HG02798 (cell line): ENCODE measurements at regions not wholly inside any gene's neighbourhood (a gene's known extent, or its start where the extent isn't known, plus 50 kb on each side); places are given as distances from the start of the nearest gene placed in this dataset.

Experiments
- ATAC-seq: cut with Tn5 transposase; IDR thresholded peaks from one replicate; pipeline ENCODE4 v1.9.1; 2021; ENCODE audit warnings: mild to moderate bottlenecking; ENCODE audit not compliant: unreplicated experiment, poor library complexity

DNA sequence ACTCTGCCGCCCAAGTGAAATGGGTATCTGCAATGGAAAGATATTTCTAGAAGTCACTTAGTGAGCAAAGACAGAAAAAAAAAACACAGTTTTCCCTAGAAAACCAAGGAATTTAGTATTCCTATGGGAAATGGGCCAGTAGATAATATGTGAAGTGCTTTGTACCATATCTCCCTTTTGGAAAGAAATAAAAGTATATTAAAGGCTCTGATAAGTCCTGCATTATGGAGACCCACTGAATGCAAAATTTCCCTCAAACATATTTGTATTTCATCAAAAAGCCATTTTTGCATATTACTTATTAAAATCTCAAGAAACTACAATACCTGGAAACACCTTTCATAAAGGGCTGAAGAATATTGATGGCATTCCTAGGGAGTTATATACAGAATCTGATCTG is 51.6 kb upstream of the DYNLRB2 start:
- ATAC-seq, result no peak

DNA sequence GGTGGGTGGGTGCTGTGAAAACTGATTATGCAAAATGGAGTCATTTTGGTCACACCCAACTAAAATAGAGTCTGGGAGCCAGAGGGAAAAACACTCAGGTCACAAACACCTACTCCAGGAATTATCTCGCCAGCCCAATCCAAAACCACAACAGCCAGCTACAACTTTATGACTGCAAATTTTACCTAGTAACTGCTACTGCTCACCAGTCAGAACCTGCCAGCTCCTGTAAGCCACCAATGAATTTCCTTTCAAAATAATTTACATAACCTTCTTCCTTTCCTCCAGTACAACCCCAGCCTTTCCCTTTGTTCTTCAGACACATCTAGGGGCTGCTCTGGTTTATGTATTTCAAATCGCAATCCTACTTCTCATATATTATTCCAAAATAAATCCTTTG is 52.6 kb upstream of the DYNLRB2 start:
- ATAC-seq, result no peak

DNA sequence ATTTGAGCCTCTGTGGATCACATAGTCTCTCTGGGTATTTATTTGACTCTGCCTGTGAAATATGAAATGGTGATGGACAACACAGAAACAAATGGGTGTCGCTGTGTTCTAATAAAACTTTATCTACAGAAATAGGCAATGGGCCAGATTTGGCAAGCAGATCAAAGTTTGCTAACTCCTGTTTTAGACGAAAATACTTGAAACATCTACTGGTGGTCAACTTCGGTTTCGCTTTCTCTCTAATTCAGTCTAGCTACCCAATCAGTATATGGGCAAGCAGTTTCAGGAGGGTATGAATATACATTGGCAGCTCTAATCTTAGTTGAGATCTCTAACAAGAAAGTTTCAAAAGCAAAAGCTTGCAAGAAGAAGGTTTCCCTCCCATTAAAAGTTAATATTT is 60.1 kb upstream of the DYNLRB2 start:
- peak; percentile 85 for ATAC-seq

DNA sequence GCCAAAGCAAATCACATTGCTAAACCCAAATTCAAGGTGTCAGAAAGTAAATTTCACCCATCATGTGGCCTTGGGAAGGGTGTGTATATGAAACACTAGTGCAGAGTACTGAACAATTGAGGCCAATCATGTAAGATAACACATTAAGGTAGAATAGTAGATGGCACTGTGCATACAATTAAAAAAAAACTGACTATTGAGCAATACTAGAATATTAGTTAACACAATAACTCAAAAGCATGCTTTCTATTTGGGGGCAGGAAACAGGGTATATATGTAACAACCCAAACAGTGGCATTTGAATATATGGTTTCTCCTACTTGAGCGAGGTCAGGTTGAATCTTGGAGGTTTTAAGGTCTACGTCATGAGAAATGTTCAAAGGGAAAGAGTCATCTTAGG is 63.0 kb upstream of the DYNLRB2 start:
- no peak for ATAC-seq

DNA sequence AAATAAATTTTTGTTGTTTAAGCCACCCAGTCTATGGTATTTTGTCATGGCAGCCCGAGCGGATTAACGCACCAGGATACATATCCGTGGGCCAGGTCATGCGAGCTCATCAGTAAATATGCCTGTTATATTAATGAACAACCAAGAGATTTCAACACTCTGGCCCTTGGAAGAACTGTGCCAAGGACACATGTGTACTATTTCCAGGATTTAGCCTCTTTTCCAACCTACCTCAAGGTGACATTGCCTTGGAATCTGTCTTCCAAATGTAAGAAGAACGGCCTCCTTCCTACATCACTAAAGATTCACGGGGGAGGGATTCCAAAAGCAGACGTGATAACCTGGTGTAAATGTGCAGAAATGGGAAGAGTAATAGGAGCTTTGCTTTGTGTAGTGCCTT is 72.8 kb upstream of the DYNLRB2 start:
- no peak for ATAC-seq

DNA sequence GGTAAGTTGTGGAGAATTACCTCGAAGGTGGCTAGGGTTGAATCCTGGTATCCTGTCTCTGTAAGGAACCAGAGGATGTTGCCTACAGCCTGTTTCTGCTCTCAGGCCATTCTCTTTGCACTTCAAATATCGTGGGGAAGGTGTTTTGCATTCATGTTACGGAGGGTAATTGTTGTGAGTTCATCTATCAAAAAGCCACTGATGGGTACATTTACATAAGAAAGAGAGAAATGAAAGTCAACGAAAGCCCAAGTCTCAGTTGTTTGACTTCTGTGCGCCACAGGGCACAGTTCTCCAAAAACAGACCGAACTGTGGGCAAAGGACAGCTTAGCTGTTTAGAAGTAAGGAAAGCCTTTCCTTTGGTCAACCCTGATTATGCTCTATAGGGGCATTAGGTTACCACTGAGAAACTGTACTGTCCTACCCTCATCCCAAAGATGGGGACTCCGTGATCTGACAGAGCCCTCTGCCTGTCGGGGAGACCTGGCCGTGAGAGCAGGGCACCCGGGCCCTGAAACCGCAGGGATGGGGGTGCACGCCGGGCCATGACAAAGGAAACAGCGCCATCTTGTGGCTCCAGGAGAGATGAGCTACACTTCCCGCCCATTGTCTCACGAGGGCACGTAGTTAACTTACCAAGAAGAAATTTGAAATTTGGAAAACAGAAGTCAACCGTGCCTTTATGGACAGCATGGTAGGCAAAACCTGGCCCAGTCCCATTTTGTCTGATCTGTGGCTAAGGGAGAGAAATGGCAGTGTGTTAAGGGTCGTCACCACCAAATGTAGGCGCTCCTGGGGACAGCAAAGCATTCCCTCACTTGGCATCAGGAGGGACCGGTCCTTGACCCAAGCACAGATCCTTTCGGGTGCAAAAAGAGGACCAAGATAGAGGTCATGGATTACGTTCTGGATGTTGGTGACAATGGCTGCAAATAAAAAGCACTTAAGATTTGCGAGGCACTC is 74.5 kb upstream of the DYNLRB2 start:
- peak; percentile 85 for ATAC-seq

DNA sequence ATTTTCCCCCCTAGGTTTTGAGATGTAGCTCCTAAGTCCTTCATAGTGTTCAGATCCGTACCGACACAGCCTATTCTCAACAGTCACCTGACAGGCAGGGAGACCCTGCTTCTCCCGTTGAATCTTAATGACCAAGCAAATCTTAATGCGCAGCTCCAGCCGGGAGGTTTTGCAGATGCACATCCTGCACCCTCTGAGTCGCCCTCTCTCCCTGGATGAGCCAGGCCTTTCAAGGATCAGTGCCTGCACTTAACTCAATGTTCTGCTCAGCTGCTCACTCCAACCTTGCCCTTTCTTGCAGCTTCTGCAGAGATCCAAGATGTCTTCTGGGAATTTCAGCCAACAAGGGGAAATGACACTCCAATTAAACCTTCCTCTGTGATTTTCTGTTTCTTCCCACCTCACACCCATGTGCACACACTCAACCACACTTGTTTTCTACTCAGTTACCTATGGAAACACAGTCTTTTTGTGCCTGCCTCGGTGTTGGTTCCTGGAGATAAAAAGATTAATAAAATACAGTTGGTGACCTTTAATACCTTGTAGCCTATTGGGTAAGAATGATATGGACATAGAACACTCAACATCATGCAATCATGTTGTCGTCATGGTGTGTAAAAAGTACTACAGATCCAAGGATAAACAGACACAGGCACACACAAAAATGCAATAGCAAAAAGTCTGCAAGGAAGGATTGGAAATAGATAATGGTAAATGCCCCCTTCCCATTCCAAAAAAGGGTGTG is 76.9 kb upstream of the DYNLRB2 start:
- ATAC-seq, result no peak

DNA sequence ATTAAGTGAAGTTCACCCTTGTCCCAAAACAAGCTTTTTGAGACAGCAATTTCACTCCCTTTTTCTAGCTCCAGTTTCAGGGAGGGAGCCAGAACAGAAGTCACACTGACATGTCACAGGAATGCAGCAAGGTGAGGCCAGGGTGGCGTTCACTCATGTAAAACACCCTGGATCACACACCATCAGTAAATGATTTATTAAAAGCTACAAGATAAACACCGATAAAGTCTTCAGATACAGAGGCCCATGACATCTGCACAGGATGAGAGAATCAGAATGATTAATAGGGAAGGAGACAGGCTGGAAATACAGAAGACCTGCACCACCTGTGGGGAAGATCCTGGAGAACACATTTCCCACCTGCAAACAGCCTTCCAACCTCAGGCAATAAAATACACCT is 77.5 kb upstream of the DYNLRB2 start:
- no peak for ATAC-seq

DNA sequence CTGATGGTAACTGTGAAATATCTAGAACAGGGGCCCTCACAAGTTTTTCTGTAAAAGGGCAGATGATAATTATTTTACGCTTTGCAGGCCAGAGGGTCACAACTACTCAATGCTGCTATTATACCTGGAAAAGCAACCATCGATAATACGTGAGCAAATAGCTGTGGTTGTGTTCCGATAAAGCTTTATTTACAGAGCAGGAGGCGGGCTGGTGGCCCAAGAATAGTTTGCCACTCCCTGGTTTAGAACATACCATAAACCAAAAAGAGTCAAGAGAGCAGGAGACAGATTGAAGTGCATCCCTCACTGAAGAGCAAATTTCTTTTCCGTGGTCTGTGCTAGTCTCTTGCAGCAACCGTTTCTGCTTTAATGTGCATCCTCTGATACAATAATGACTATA is 77.9 kb upstream of the DYNLRB2 start:
- ATAC-seq, result no peak

DNA sequence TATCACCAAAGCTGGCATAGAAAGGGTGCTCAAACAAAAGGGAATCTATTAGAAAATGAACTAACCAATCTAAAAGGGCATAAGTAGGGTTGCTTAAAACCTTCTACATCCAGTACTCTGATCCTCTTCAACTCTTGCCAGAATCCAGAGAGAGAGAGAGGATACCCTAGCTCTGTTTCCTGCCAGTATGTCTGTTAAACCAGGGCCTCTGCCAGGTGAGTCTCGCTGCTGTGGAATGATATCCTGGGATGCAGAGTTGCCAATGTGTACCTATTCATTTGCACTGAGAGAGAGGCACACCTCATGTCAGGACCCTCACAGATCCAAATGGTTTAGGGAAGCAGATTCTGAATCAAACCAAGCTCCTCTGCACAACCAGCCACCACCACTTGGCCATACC is 79.8 kb upstream of the DYNLRB2 start:
- ATAC-seq, result no peak

DNA sequence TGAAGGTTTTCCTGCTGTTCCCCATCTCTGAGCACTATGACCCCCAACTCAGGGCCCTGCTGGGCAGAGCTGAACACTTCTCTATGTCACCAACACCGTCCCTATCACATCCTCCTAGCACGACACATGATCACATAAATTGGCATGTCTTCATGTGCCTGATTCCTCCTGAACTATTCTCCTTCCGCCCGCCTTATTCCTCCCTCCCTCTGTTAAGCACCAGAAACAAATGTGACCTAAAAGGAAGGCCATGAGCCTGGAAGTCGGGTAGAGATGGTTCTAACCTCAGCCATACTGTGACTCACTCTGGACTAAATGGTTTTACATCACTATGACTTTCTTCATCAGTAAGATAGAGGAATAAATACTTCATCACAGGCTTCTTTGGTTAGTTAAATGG is 80.8 kb upstream of the DYNLRB2 start:
- ATAC-seq, result no peak

DNA sequence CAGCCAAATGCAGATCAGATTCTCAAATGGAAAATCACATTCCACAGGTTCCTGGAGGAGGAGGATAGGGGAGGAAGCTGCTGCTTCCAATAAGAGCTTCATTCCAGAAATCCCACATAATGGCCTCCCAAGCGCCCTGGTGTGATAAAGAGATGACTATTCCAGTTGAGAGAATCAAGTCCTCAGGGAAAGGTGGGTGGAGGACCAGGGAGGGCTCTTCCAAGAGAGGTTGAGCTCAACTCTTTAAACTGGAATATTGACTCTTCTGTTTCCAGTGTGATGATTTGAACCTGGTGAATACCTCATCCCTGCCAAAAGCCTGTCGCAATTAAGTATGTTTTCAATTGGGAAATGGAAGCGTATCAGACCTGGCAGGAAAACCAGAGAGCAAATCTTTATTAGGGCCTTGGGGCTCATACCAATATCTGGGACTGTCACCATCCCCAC is 81.4 kb upstream of the DYNLRB2 start:
- ATAC-seq, result no peak

DNA sequence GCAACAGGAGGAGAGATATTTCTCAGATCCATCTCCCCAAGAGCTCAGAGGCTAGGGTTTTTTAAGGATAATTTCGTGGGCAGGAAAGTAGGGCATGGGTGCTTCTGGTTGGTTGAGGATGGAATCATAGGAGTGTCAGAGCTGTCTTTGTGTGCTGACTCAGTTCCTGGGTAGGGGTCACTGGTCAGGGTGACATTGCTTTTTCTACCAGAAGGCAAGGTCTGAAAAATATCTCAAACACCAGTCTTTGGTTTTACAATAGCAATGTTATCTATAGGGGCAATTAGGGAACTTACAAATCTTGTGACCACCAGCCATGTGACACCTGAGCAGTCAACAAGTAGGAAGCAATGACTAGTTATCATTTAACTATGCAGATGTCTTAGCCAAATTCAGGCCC is 82.9 kb upstream of the DYNLRB2 start:
- no peak for ATAC-seq

DNA sequence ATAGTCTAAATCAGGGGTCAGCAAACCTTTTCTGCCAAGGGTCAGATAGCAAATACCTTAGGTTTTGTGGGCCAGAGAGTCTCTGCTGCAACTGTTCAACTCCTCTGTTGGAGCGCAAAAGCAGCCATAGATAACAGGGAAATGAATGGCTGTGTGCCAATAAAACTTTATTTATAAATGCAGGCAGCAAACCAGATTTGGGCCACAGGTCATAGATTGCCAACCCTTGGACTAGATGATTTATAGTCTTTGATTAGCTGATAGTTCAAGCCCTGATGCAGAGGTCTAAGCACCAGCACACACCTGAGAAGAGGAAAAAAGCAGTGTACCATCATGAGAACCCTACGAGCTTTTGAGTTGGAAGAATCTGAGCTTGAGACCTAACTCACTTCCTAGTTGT is 86.0 kb upstream of the DYNLRB2 start:
- ATAC-seq, result no peak

DNA sequence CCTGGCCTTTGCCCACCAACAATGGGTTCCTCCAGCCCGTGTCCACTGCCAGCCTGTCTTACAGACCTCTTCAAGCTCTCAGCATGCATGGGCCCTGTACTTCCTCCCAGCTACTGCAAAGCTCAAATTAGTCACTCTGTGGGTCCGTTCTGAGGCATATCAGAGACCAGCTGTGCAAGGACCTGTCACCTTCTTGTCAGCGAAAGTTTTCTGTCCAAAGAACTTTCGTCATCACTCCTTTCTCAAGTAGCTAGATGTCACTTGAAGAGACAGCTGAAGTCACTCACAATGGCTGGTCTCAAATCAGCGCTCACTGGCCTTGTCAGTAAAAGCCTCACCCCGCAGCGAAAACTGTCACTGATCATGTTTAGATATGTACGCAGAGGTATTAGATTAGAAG is 91.4 kb upstream of the DYNLRB2 start:
- no peak for ATAC-seq

DNA sequence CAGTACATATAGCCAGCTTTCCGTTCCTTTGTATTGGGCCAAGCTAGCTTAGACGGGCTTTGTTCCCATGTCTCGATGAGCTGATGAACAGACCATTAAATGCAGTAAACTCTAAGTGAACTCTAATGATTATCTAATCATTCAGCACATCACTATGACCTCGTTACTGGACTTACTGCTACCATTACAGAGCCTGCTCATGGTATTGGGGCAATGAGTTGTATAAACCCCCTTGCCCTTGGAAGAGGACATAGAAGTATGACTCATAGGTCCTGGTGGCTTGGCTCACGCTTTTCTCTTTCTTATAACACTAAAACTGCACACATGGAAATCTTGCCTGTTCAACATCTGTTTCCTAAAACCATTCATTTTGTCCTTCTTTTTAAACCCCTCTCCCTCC is 93.6 kb upstream of the DYNLRB2 start:
- ATAC-seq, result no peak

DNA sequence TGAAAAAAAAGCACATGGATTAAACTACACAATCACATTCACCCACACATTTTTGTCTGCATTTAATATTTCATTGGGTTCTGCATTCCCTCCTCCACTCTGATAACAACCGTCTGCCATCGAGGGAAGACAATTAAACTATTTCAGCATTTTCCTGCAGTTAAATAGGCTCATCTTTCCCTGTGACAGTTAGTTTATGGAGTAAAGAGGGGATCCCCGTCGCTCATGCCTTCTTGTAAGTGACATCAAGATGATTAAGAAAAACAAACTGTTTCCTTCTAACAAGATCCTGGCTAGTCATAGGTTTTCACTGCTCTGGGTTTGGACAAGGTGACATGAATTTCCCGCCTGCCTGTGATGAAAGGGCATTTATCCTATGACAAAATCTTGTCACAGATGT is 98.0 kb upstream of the DYNLRB2 start:
- no peak for ATAC-seq

DNA sequence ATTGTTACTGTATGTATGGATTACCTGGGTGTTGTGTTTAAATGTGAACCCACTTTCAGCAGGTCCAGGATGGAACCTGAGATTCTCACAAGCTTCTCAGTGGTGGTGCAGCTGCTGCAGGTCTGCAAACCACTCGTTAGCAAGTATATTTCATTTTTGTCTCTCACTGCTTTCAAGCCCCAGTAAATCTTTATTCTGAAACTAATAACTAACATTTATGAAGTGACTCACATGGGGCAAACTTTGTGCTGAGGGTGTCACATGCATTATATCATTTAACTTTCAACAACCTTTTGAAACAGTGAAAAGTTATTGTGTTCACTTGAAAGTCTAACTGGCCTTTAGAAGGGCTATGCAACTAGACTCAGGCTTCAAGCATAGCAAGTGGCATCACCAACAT is 98.9 kb upstream of the DYNLRB2 start:
- ATAC-seq, result no peak

DNA sequence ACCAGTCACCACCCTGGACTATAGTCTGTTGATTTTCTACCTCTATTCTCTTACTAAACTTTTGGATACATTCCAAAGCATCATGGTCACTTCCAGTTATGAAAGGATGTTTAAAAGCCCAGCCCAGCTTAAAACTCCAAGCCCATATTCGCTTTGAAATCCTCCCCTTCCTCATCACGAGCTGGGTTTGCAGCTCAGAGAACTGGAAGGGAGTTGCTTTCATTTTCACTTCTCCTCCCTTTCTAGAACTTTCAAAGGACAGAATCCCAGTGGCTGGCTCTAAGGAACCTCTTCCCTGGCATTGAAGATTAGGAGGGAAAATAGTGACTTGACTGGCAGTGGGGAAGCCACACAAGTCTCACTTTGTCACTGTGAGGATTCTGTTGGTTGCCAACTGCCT is 100.1 kb upstream of the DYNLRB2 start:
- ATAC-seq, result no peak

DNA sequence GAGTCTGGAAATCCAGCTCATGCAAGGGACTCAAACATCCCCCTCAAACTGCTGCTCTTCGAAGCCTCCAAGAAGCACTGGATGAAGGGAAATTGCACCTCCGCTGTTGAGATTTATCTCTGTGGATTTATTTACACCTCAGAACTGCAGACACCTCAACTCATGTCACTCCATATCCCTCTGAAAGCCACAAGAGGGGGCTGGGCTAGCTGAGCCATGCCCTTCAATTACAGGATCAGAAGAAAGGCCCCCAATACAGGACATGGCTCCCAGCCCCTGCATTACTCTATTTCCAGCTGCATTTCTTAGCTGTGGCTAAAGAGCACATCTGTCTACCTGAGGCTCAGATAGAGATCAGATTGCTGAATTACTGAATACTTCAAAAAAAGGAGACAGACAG is 103.1 kb upstream of the DYNLRB2 start:
- no peak for ATAC-seq

DNA sequence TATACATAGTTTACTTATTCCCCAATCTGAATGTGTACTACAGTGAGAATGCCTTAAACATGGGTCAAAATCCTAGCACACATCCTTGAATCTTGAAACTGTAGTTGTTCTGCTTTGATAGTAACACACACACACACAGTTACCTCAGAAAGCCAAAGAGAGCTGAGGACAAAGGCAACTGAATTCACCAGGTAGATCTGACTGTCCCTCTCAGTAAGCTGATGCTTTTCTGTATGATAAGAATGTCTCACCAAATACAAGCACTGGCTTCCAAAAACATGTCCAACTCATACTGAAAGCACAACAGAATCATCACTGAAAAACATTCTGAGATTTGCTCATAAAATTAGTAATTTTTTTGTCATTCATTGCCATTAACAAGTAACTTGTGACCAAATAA is 104.3 kb upstream of the DYNLRB2 start:
- no peak for ATAC-seq

DNA sequence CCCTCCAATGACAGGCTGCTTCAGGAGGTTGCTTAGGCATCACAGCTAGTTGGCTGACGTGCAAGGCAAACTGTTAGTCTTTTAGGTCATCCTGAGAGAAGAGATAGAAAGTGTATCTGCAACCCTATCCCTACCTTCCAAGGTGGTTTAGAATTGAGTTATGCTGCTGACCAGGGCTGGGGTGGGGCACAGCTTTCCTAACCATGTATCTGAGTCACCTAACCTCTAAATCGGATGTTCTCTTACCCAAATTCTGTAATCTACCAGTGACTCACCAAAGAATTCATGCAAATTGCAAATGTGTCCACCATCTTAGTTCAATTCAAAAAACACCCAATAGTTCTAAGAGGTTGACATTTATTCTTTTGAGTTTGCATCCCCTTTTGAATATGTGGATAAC is 107.2 kb upstream of the DYNLRB2 start:
- no peak for ATAC-seq
